Right lobe of liver (tissue), 4 donors: ENCODE measurements at regions not wholly inside any gene's neighbourhood (a gene's known extent, or its start where the extent isn't known, plus 50 kb on each side); places are given as distances from the start of the nearest gene placed in this dataset.

Experiments
- POLR2A ChIP-seq: fragments of 450-650 bp; IDR thresholded peaks from one replicate; pipeline ENCODE4 v1.6.1; 2017; ENCODE audit warnings: antibody characterized with exemption, mild to moderate bottlenecking
- TF ChIP-seq, protein P1 (sequence below), 4 donors: fragments of 200-600 bp in 3 of 4; fragments of 450-650 bp in 1 of 4; IDR thresholded peaks; one replicate each; pipeline versions ENCODE4 v1.5.1 to v1.8.0; 2016 to 2022; ENCODE audit warnings: antibody characterized with exemption in 4 of 4, mild to moderate bottlenecking in 2 of 4
- donor health status: DM: no; HTN: no; CAD: no.
- donor health status: DM: no; HTN: no; CAD: no.
- donor health status: DM: no; HTN: yes; CAD: no.

- TF ChIP-seq, protein P1, sequence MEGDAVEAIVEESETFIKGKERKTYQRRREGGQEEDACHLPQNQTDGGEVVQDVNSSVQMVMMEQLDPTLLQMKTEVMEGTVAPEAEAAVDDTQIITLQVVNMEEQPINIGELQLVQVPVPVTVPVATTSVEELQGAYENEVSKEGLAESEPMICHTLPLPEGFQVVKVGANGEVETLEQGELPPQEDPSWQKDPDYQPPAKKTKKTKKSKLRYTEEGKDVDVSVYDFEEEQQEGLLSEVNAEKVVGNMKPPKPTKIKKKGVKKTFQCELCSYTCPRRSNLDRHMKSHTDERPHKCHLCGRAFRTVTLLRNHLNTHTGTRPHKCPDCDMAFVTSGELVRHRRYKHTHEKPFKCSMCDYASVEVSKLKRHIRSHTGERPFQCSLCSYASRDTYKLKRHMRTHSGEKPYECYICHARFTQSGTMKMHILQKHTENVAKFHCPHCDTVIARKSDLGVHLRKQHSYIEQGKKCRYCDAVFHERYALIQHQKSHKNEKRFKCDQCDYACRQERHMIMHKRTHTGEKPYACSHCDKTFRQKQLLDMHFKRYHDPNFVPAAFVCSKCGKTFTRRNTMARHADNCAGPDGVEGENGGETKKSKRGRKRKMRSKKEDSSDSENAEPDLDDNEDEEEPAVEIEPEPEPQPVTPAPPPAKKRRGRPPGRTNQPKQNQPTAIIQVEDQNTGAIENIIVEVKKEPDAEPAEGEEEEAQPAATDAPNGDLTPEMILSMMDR (IDR thresholded peaks at IDR 0.05): no peak
- no peak for TF ChIP-seq POLR2A
These were observed 69.3 kb upstream of the NEBL start for GRCh38 chr10:20966426-20966825.
